Posterior cingulate gyrus (tissue), 11 donors: ENCODE measurements at regions not wholly inside any gene's neighbourhood (a gene's known extent, or its start where the extent isn't known, plus 50 kb on each side); places are given as distances from the start of the nearest gene placed in this dataset.

Source experiments
- DNase-seq, 10 donors: peaks; one replicate each; pipeline versions ENCODE4 v3.0.0 to v3.0.0-alpha.2; 2020 to 2021; ENCODE audit warnings: mixed read lengths in 3 of 10
- intact Hi-C: fragments of 100-400 bp; cut with DNase I; formaldehyde crosslinking; loops from one replicate; pipeline ENCODE4 v1.15.1; 2023

DNA sequence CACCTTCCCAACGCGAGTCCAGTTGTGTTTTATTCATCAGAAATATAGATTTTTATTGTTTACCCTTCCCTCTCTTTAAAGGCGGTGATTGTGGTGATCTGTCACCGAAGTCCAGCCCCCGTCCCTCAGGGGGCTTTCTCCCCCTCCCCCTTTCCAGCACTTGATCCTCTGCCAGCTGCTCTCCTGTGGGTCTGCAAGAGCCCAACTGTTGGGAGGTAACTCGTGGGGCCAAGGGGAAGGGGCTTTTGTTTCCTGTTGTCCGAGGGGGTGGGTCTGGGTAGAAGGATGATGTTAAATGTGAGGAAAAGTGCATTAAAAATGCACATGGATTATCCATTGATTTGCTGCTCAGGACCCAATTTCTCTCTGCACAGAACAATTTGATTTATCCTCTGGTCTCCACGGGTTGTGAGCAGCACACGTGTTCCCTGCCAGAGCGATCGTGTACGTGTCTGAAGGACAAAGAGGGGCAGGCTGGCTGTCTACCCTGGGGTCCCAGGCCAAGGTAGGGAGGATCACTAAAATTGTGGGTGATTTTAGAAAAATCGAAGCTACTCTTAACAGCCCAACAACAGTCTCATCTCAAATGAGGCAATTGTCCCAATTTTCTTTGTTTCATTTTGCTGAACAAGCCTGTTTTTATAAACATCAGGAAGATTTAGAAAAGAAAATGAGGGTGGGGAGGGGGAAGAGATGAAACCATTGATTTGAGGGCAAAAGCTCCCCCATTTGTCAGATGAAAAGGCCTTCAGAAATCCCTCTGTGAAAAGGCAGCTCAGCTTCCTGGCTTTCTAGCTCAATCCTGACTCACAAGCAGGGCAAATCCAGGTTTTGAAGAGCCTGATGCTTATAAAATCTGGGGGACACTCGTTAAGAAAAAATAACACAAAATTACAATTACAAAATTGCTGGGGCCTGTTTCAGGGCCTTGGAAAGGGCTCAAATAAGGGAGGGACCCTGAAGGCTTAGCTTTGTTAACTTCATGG, 176.2 kb downstream of the RHOU start:
- intact Hi-C loops = no loop called here
- no peak for DNase-seq

DNA sequence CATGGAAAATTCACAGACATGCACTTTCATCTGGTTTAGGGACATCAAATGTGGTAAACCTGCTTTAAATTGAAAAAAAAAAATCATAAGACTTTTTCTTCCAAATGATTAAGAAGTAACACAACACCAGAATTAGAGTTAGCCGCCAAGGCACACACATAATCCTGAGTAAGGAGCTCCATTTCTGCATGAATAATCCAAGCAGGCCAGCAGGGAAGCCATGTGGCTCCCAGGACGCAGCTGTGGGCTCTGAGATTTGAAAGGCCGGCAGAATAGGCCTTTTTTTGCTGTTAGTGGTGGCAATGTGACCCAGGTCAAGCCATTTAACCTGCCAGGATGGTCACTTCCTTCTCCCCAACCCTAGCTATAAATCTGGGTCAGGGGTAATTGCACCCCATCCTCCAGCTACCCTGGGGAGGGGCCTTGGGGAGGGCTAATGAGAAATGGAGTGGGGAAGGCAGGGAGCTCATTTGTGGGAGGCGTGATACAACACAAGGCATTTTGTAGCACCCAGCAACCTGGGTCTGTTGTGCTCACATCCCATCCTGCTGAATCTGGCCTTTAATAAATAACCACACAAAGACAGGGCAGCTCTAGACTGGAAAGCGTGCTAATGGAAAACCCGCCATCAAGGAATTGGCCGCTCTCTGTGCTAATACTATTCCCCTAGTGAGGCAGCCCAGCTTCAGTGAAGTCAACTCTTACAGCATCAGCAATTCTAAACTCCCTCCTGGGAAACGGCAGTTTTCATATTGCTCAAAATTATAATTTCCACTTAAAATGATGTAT, 178.5 kb downstream of the RHOU start:
- intact Hi-C loops = no loop called here

GRCh38 chr1:228914700-228915099, 179.4 kb downstream of the RHOU start:
- intact Hi-C loops = no loop called here
- DNase-seq = no peak

More for the DNA sequence above, 178.5 kb downstream of the RHOU start:
- DNase-seq = no peak

- DNase-seq = no peak
- intact Hi-C loops = no loop called here
Measured at GRCh38 chr1:228917342-228917741, 182.1 kb downstream of the RHOU start.

- intact Hi-C loops = no loop called here
- no peak for DNase-seq
Measured at GRCh38 chr1:228917755-228918154, 182.5 kb downstream of the RHOU start.

- intact Hi-C loops = no loop called here
- DNase-seq = no peak
Measured at GRCh38 chr1:228918335-228918734, 183.1 kb downstream of the RHOU start.

- no peak for DNase-seq
- intact Hi-C loops = no loop called here
Measured at GRCh38 chr1:228919914-228920313, 184.6 kb downstream of the RHOU start.

- intact Hi-C loops = no loop called here
- DNase-seq = no peak
Measured at GRCh38 chr1:228920831-228921230, 185.6 kb downstream of the RHOU start.

DNA sequence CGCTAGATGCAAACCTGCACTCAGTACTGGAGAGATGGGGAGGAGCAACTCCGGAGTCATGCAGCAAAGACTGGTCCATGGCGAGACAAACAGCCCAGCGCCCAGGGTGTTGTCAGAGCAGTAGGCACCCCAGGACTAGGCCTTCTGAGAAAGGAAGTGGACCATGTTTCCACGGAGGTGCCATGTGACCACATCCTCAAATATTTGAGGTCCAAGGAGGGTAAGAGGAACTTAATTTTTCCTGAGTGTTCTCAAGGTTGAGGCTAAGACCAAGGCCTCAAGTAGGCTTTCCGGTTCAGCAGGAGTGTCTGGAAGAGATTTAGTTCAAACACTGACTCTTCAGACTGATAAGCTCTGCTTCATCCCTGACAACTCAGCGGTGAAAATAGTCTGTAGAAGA, 186.2 kb downstream of the RHOU start:
- no peak for DNase-seq
- intact Hi-C loops = no loop called here

DNA sequence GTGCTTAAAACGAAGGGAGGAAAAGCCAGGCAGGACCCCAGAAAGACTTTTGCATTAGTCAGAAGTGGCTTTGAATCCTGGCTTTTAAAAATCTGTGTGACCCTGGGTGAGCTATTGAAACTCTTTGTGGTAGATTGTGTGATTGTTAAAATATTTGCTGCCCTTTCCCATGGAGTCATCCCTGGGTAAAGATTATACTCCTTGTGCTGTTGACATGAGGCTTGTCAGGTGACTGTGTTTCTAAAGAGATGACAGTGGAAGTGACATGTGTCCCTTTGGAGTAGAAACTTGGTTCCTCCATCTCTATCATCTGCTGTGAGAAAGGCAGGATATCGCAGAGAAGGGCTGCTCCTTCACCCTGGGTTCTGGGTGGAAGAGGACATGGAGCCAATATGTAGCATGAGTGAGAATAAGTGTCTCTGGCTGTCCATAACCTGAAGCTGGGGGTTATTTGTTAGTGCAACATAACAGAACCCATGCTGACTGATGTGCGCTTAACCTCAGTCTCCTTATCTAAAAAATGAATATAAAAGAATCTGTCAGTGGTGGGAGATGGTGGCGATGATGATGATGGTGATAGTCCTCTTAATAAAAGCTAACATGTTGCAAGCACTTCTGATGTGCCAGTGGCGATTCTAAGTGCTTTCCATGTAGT, 187.6 kb downstream of the RHOU start:
- intact Hi-C loops = no loop called here
- DNase-seq = no peak

DNA sequence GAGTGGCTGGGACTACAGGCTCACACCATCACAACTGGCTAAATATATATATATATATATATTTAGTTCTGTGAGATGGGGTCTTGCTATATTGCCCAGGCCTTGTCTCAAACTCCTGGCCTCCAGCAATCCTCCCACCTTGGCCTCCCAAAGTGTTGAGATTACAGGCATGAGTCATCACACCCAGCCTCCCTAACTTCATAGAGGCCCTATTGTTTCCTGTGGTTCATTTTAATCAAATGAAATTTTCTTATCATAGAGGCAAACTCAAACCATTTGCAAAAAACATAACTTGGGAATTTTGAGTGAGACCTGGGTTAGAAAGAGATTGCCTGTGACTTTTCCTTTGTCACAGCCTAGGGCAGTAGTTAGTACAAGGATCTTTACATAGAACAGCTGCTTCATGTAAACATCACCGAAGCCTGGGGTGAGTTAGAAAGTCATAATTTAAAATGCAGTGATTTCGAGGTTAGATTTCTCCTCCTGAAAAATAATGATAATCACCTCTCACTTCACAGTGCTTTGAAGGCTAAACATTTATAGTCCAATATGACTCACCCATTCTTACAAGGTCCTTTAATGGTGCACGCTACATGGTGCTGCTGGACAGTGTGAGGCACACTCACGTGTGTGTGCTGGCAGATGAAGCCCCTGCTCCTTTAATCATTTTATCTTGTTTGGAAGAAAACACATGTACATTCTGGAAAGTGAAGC, 188.9 kb downstream of the RHOU start:
- intact Hi-C loops = no loop called here
- no peak for DNase-seq

- intact Hi-C loops = no loop called here
- DNase-seq = no peak
Measured at GRCh38 chr1:228925691-228926090, 190.4 kb downstream of the RHOU start.

DNA sequence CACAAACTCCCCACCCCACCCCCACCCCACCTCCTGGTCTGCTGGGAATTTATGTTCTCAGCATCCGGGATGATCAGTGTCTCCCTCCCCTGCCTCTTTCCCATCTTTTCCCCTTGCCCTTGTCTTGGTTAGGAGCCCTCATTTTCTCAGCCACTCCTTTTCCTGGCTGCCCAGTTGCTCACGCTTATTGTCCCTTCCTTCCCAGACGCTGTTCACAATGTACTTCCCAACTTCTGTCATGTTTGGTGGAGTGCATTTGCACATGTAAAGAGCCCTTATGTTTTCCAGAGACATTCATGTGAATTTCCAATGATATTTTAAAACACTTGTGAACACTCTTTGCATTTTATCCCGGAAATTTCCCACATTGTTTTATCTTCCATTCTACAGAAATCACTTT, 192.1 kb downstream of the RHOU start:
- intact Hi-C loops = no loop called here
- no peak for DNase-seq

DNA sequence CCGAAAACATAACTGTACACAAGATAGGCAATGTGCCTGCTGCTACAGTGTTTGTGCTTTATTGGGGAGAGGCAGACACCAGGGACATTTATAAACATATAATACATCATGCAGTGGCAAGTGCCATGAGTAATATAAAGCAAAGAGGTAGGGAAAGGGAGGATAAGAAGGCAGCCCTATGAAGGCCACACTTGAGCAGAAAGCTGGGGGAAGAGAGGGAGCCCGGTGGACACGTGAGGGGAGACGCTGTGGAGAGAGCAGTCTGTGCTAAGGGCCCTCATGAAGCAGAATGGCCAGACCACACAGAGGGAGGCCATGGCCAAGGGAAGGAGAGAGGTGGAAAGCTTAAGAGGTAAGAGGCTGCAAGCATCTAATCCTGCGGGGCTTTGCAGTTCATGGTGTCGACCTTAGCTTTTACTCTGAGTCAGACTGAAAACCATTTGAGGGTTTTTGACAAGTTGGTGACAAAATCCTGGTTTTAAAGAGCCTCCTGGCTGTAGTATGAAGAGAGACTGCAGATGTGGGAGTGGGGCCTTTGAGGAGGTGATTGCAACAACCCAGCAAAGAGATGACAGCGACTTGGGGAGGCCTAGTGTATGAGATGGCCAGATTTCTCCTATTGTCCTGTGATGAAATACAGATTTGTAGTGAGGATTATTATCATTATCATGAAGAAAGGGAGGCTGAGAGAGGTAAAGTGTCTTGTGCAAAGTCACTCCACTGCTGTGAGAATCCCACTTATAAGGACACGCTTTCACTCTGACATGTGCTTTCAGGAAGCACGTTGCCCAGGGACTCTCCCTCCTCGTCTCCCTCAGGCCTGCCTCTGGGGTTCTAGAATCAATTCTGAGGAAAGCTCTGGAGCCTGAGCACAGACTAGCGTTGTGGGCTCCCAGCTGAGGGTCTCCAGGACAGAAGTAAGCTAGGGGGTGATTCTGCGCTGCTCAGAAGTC, 192.9 kb downstream of the RHOU start:
- no peak for DNase-seq
- intact Hi-C loops = no loop called here

GRCh38 chr1:228929476-228930027, 194.3 kb downstream of the RHOU start:
- intact Hi-C loops = no loop called here
- DNase-seq = no peak

DNA sequence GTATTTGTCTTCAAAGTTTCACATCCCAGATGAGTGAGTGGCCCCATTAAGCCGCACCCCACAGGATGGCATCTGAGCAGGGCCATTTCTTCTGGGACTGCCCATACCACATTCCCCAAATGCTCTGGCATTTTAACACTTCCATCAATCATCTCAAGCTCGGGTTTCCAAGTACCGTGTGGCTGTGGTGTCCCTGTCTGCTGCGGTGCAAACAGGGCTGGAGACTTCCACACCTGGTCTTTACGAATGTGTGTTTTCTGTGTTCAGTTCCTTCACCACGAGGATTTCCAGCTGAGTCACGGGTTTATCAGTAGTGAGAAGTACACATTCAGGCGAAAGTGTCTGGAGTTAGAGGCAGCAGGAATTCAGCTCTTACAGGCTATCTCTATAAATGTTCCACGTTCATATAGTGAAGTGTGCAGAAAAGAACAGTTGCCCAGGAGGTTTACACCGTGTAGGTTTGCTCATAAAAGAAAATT, 195.2 kb downstream of the RHOU start:
- intact Hi-C loops = no loop called here
- DNase-seq = no peak

- DNase-seq = no peak
- intact Hi-C loops = no loop called here
Measured at GRCh38 chr1:228933753-228934152, 198.5 kb downstream of the RHOU start.

DNA sequence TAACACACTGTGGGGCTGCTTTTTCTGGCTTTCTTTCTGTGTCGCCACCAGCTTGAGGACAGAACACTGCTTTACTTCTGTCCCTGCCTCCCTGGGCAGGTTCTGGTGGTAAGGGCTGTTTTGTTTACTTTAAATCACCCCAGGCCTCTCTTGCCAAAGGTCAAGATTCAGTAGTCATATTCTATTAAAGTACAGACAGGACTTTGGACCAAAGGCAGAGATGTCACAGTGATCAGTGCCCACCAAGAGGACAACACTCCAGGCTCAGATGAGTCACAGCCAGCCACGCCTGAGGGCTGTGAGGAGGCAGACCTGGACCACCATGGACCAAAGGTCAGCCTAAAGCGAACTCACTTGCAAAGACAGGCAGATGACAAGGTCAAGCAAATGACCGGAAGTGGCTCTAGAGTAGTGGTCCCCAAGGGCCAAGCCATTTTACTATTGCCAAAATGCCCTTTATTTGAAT, 200.0 kb downstream of the RHOU start:
- intact Hi-C loops = no loop called here
- DNase-seq = no peak
